Esophagus squamous epithelium (tissue), 4 donors: ENCODE measurements at regions not wholly inside any gene's neighbourhood (a gene's known extent, or its start where the extent isn't known, plus 50 kb on each side); places are given as distances from the start of the nearest gene placed in this dataset.

Experiments
- CTCF ChIP-seq, 6 experiments: fragments of 450-650 bp in 4 of 6; fragments of 200-600 bp in 2 of 6; sonication (generic) in 2 of 6; IDR thresholded peaks; one replicate each; pipeline ENCODE4 v1.5.1; 2016 to 2019; ENCODE audit warnings: antibody characterized with exemption in 6 of 6, mild to moderate bottlenecking in 4 of 6, moderate library complexity in 4 of 6
- POLR2A ChIP-seq, 4 donors: fragments of 450-650 bp; IDR thresholded peaks; one replicate each; pipeline ENCODE4 v1.6.1; 2017; ENCODE audit warnings: antibody characterized with exemption in 4 of 4, mild to moderate bottlenecking in 4 of 4, moderate library complexity in 3 of 4

- TF ChIP-seq CTCF (IDR thresholded peaks at IDR 0.05) (no peak), POLR2A (IDR thresholded peaks at IDR 0.05) (no peak)
These were observed 57.8 kb downstream of the PRORP start for GRCh38 chr14:35180179-35180578.
